ENCODE measurements at regions not wholly inside any gene's neighbourhood (a gene's known extent, or its start where the extent isn't known, plus 50 kb on each side); places are given as distances from the start of the nearest gene placed in this dataset.
A peak's percentile ranks its signal among the peaks of the same experiment; 100 is the strongest.

DNA sequence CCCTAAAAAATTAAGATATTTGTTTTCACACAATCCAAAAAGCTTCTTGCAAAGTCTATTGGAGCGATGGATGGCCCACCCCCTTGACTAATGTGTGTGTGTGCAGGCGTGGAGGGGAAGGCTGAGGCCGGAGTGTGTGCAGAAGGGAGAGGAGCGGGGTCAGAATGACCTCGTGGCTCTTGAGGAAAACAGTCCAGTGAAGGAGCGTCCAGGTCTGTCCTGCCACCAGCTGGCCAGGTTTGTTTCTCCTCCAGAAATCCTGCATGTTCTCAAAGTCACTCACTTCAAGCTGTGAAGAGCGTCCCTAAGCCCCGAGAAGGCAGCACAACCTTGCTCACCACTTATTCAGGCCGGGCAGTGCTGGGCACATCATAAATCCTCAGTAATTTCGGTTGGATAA is 69.5 kb upstream of the SSX2IP start:
- H3K27me3 ChIP-seq (ENCODE audit: control insufficient read depth, insufficient read depth, low read length) = peaks cover 5% of the 10 kb centered on the region
- H3K9ac ChIP-seq (ENCODE audit: low read length) = no peak overlapping the region
- no peak overlapping the region for H3K27ac ChIP-seq (ENCODE audit: low read length)
- peaks cover 26% of the 10 kb centered on the region for H3K4me1 ChIP-seq (ENCODE audit: control insufficient read depth, low read depth, low read length)
- no peaks in the 10 kb centered on the region for H3K9me3 ChIP-seq (ENCODE audit: control insufficient read depth, low read depth, low read length)
- H3K4me3 ChIP-seq (ENCODE audit: low read length) = no peak overlapping the region
- H3K36me3 ChIP-seq (ENCODE audit: control insufficient read depth, low read depth, low read length) = no peaks in the 10 kb centered on the region

DNA sequence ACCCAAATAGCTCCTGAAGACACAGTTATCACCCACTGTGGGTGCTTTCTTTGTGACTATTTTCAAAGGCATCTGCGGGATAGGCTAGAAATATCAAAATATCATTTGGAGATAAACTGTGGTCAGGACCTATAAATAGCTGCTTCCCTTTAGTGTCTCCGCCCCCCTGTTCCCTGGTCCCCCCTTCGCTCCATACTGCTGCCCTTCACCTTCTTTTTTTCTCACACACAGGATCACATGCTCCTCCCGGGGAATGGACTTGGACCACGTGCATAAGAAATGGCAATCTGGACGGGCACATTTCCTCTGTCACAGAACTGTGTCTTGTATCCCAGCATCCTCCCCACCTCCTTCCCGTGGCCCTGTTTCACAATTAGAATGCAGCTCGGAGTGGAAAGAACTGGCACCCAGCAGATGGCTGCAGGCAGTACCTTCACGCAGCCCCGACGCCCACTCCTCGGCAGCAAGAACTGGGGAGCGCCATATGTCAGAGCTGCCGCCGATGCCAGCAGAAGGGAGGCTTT is 68.8 kb upstream of the SSX2IP start:
- H3K27ac ChIP-seq (ENCODE audit: low read length) = no peak overlapping the region
- no peaks in the 10 kb centered on the region for H3K36me3 ChIP-seq (ENCODE audit: control insufficient read depth, low read depth, low read length)
- H3K27me3 ChIP-seq (ENCODE audit: control insufficient read depth, insufficient read depth, low read length) = no peaks in the 10 kb centered on the region
- no peak overlapping the region for H3K4me3 ChIP-seq (ENCODE audit: low read length)
- H3K4me1 ChIP-seq (ENCODE audit: control insufficient read depth, low read depth, low read length) = peaks cover 19% of the 10 kb centered on the region
- no peaks in the 10 kb centered on the region for H3K9me3 ChIP-seq (ENCODE audit: control insufficient read depth, low read depth, low read length)
- no peak overlapping the region for H3K9ac ChIP-seq (ENCODE audit: low read length)

DNA sequence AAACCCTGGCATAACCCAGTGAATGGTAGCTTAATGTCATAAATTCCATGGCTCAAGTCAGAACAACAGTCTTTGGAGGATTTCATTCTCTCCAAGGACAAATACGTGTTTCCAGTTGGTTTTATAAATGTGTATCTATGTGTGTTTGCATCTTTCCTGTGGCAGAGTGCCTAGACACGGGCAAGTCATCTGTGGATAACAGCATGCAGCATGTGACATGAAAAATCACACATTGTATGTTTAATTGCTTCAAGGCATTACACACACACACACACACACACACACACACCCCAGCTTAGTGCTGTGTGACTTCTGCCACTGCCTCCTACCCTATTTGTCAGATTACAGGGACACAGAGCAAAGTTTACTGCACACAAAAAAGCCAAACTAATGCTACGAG is 68.2 kb upstream of the SSX2IP start:
- Histone ChIP-seq H3K4me3 (ENCODE audit: low read length) (no peak overlapping the region), H3K9ac (ENCODE audit: low read length) (no peak overlapping the region), H3K27me3 (ENCODE audit: control insufficient read depth, insufficient read depth, low read length) (no peaks in the 10 kb centered on the region), H3K27ac (ENCODE audit: low read length) (no peak overlapping the region), H3K36me3 (ENCODE audit: control insufficient read depth, low read depth, low read length) (no peaks in the 10 kb centered on the region), H3K4me1 (ENCODE audit: control insufficient read depth, low read depth, low read length) (peaks cover 13% of the 10 kb centered on the region), H3K9me3 (ENCODE audit: control insufficient read depth, low read depth, low read length) (no peaks in the 10 kb centered on the region)

DNA sequence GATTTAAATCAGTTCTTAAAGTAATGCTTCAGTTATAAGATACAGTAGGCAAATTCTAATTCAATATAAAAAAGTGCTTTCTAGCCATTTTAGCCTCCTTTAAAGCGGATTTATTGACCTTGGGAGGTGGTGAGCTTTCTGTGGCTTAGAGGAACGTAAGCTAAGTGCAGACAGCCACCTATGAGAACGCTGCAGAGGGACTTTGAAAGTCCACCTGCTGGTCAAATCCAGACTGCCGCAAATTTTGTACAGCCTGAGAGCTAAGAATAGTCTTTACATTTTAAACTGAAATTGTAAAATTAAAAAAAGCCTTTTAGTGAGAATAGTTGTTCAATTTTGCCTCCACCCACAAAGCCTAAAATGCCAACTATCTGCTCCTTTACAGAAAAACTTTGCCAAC is 67.0 kb upstream of the SSX2IP start:
- Histone ChIP-seq H3K4me3 (ENCODE audit: low read length) (peak overlapping the region; percentile 18), H3K9ac (ENCODE audit: low read length) (no peak overlapping the region), H3K27me3 (ENCODE audit: control insufficient read depth, insufficient read depth, low read length) (no peaks in the 10 kb centered on the region), H3K27ac (ENCODE audit: low read length) (no peak overlapping the region), H3K4me1 (ENCODE audit: control insufficient read depth, low read depth, low read length) (peaks cover 12% of the 10 kb centered on the region), H3K9me3 (ENCODE audit: control insufficient read depth, low read depth, low read length) (no peaks in the 10 kb centered on the region), H3K36me3 (ENCODE audit: control insufficient read depth, low read depth, low read length) (no peaks in the 10 kb centered on the region)

DNA sequence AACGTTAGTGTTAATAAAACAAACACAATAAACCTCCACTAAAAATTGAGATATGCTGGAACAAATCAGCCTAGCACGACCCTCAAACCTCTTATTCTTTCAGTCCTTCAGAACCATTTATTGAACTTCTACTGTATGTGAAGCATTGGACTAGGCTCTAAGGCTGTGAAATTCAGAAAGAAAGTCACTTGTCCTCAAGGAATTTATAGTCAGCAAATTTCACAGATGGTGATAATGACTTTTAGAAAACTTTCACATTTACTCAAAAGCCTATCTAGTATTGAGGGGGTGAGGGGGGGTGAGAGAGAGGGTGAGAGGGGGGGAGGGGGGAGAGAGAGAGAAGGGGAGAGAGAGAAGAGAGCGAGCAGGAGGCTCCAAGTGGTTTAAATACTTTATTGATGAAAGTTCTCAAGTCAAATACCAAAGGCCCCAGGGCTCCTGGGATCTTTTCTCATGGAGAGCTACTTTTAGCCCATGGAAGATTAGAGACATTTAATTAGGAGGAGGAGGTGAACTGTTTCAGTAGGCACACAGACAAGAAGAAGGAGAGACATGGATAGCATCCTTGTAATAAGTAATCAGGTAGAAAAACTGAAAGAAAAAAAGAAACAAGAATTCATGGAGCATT is 66.3 kb upstream of the SSX2IP start:
- Histone ChIP-seq H3K9ac (ENCODE audit: low read length) (no peak overlapping the region), H3K4me3 (ENCODE audit: low read length) (peak overlapping the region; percentile 18), H3K27me3 (ENCODE audit: control insufficient read depth, insufficient read depth, low read length) (no peaks in the 10 kb centered on the region), H3K36me3 (ENCODE audit: control insufficient read depth, low read depth, low read length) (no peaks in the 10 kb centered on the region), H3K27ac (ENCODE audit: low read length) (no peak overlapping the region), H3K4me1 (ENCODE audit: control insufficient read depth, low read depth, low read length) (peaks cover 12% of the 10 kb centered on the region), H3K9me3 (ENCODE audit: control insufficient read depth, low read depth, low read length) (no peaks in the 10 kb centered on the region)

DNA sequence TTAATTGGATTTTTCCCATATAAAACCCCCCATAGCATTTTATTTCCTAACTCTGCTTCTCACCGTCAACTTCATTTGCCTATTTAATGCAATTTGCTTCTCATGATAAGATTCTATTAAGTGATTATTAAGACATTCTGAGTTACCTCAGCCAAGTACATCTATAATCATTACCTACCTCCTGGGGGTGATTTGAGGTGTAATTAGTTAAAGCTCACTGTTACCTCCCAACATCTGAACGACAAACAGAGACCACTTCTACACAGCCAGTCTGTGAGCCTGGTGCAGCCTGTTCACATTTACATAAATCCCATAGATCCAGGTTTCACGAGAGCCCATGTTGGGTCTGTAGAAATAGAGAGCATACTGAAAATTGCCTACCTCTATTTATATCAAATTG is 65.7 kb upstream of the SSX2IP start:
- H3K27me3 ChIP-seq (ENCODE audit: control insufficient read depth, insufficient read depth, low read length) = no peaks in the 10 kb centered on the region
- no peak overlapping the region for H3K27ac ChIP-seq (ENCODE audit: low read length)
- peaks cover 12% of the 10 kb centered on the region for H3K4me1 ChIP-seq (ENCODE audit: control insufficient read depth, low read depth, low read length)
- no peak overlapping the region for H3K9ac ChIP-seq (ENCODE audit: low read length)
- H3K4me3 ChIP-seq (ENCODE audit: low read length) = no peak overlapping the region
- no peaks in the 10 kb centered on the region for H3K36me3 ChIP-seq (ENCODE audit: control insufficient read depth, low read depth, low read length)
- no peaks in the 10 kb centered on the region for H3K9me3 ChIP-seq (ENCODE audit: control insufficient read depth, low read depth, low read length)

DNA sequence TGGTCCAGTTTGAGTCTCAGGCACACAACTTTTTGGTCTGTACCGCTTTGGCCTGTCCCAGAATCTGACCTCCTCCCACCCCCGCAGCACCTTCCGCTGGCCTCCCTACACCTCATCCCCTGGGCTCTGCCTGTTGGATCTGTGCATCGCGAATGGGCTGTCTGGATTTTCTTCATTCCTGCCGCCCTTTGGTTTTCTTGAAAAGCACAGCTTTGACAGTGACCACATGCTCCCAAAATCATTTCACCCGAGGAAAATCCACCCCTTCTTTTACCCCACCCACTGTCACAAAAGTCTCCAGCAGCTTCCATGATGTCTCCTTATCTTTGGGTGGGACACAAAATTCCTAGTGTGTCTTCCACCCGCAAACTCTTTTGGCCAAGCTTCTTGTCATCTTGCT is 65.0 kb upstream of the SSX2IP start:
- Histone ChIP-seq H3K27me3 (ENCODE audit: control insufficient read depth, insufficient read depth, low read length) (no peaks in the 10 kb centered on the region), H3K4me1 (ENCODE audit: control insufficient read depth, low read depth, low read length) (peaks cover 12% of the 10 kb centered on the region), H3K27ac (ENCODE audit: low read length) (no peak overlapping the region), H3K9ac (ENCODE audit: low read length) (no peak overlapping the region), H3K36me3 (ENCODE audit: control insufficient read depth, low read depth, low read length) (no peaks in the 10 kb centered on the region), H3K9me3 (ENCODE audit: control insufficient read depth, low read depth, low read length) (no peaks in the 10 kb centered on the region), H3K4me3 (ENCODE audit: low read length) (no peak overlapping the region)

DNA sequence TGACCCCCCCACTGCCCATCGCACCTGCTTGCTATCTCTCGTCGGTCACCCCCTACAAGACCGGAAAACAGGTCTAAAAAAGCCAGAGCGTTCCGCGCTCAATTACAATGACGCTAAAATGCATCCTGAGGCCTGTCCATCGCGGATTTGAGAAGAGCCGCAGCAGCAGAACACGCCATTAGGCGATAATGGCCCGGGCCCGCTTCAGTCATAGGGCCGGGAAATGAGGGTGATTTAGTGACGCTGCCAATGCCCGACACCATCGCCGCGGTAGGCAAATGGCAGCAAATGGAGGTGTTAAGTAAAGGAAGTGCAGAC is 64.1 kb upstream of the SSX2IP start:
- Histone ChIP-seq H3K4me1 (ENCODE audit: control insufficient read depth, low read depth, low read length) (peaks cover 12% of the 10 kb centered on the region), H3K9ac (ENCODE audit: low read length) (no peak overlapping the region), H3K27me3 (ENCODE audit: control insufficient read depth, insufficient read depth, low read length) (no peaks in the 10 kb centered on the region), H3K4me3 (ENCODE audit: low read length) (no peak overlapping the region), H3K36me3 (ENCODE audit: control insufficient read depth, low read depth, low read length) (no peaks in the 10 kb centered on the region), H3K9me3 (ENCODE audit: control insufficient read depth, low read depth, low read length) (no peaks in the 10 kb centered on the region), H3K27ac (ENCODE audit: low read length) (no peak overlapping the region)

DNA sequence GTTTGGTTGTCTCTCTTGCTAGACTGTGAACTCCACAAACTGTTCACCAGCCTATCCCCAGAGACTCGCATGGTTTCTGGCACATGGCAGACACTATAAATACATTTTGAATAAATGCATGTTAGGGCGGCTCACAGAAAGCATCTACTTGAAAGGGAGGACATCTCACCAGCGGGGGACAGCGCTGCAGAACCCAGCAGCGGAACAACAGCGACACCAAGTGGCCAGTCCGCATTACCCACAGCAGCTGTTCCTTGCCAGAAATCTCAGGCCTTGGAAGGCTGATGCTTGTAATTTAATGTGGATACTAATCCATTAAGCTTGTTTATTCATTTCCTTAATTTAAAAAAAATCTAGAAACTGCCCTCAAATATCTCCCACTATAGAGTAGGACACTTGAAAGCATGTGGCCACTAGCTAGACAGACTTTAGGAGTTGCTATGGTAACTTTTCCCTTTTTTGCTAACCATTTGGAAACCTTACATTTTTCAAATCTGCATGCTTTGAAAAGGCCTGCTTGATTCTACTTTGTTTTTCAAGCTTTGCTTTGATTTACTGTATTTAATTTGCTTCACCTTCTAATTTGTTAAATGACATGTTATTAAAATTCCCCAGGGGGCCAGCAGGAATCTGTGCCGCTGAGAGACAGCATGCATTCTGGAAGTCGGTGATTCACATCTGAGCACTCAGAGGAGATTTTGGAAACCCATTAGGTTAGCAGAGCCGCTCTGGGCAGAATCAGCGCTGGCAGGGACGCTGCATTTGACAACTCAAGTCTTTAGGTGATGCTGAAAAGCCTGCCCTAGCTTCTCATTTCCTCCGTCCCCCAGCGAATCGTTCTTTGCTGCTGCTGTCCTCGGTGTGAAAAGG is 63.5 kb upstream of the SSX2IP start:
- H3K4me1 ChIP-seq (ENCODE audit: control insufficient read depth, low read depth, low read length) = peaks cover 12% of the 10 kb centered on the region
- no peak overlapping the region for H3K9ac ChIP-seq (ENCODE audit: low read length)
- no peak overlapping the region for H3K4me3 ChIP-seq (ENCODE audit: low read length)
- no peak overlapping the region for H3K27ac ChIP-seq (ENCODE audit: low read length)
- H3K36me3 ChIP-seq (ENCODE audit: control insufficient read depth, low read depth, low read length) = no peaks in the 10 kb centered on the region
- H3K27me3 ChIP-seq (ENCODE audit: control insufficient read depth, insufficient read depth, low read length) = no peaks in the 10 kb centered on the region
- no peaks in the 10 kb centered on the region for H3K9me3 ChIP-seq (ENCODE audit: control insufficient read depth, low read depth, low read length)

DNA sequence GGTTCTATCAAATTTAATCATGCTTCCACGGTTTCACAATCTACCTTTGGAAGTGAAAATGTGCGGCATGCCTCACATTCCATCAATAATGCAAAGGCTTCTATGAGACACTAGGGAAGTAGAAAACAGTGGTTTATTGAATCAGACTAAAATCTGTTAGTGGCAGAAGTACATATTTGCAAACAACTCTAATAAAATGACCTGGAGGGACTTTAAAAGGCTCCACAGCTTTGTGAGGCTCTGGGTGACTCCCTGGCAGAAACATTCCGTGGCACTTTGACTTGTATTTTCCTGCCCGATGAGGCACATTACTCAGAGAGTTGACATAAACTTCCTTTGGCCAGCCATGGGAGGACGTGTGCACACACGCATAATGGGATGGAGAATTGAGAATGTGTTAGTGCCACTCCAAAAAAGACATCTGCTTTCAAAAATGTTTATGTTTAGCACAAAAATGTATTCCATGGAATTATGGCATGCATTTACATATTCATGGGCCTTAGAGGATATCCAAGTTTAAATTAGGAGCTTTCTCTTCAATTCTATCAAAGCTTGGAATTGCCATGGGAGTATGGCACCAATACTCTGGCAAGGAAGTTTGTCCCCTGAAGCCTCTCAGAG is 60.0 kb upstream of the SSX2IP start:
- Histone ChIP-seq H3K9me3 (ENCODE audit: control insufficient read depth, low read depth, low read length) (no peaks in the 10 kb centered on the region), H3K36me3 (ENCODE audit: control insufficient read depth, low read depth, low read length) (no peaks in the 10 kb centered on the region), H3K27ac (ENCODE audit: low read length) (no peak overlapping the region)

DNA sequence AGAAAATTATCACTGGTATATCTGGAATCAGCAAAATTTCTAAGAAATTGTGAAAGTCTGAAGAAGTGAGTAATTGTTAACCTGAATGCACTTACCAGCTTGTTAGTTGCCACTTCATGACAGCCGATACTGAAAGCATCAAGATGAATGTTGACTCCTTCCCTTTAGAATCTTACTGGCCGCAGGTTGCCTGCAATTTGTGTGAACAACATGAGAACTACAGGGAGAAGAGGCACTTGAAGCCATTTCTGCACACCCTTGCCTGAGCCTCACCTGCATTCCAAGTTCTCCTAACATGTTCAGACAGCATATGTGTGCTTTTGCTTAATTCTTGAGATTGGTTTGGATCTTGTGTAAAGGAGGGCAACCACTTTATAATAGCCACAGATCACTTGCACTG is 59.2 kb upstream of the SSX2IP start:
- Histone ChIP-seq H3K4me3 (ENCODE audit: low read length) (no peak overlapping the region), H3K9ac (ENCODE audit: low read length) (no peak overlapping the region), H3K4me1 (ENCODE audit: control insufficient read depth, low read depth, low read length) (no peaks in the 10 kb centered on the region), H3K27ac (ENCODE audit: low read length) (no peak overlapping the region), H3K9me3 (ENCODE audit: control insufficient read depth, low read depth, low read length) (no peaks in the 10 kb centered on the region), H3K36me3 (ENCODE audit: control insufficient read depth, low read depth, low read length) (no peaks in the 10 kb centered on the region), H3K27me3 (ENCODE audit: control insufficient read depth, insufficient read depth, low read length) (no peaks in the 10 kb centered on the region)

More for the DNA sequence above, 60.0 kb upstream of the SSX2IP start:
- H3K4me1 ChIP-seq (ENCODE audit: control insufficient read depth, low read depth, low read length) = no peaks in the 10 kb centered on the region
- no peak overlapping the region for H3K4me3 ChIP-seq (ENCODE audit: low read length)
- no peaks in the 10 kb centered on the region for H3K27me3 ChIP-seq (ENCODE audit: control insufficient read depth, insufficient read depth, low read length)
- no peak overlapping the region for H3K9ac ChIP-seq (ENCODE audit: low read length)

Data from iPS-18a (cell line).